Esophagus squamous epithelium (tissue), 4 donors: ENCODE measurements at regions not wholly inside any gene's neighbourhood (a gene's known extent, or its start where the extent isn't known, plus 50 kb on each side); places are given as distances from the start of the nearest gene placed in this dataset.

ENCODE experiments used
- CTCF ChIP-seq, 6 experiments: fragments of 450-650 bp in 4 of 6; fragments of 200-600 bp in 2 of 6; sonication (generic) in 2 of 6; IDR thresholded peaks; one replicate each; pipeline ENCODE4 v1.5.1; 2016 to 2019; ENCODE audit warnings: antibody characterized with exemption in 6 of 6, mild to moderate bottlenecking in 4 of 6, moderate library complexity in 4 of 6
- POLR2A ChIP-seq, 4 donors: fragments of 450-650 bp; IDR thresholded peaks; one replicate each; pipeline ENCODE4 v1.6.1; 2017; ENCODE audit warnings: antibody characterized with exemption in 4 of 4, mild to moderate bottlenecking in 4 of 4, moderate library complexity in 3 of 4

- TF ChIP-seq CTCF (IDR thresholded peaks at IDR 0.05) = no peak
- no peak for TF ChIP-seq POLR2A (IDR thresholded peaks at IDR 0.05)
Measured at GRCh38 chr1:208681878-208682663, 437.9 kb upstream of the PLXNA2 start.
